Gastroesophageal sphincter (tissue), 3 donors: ENCODE measurements at regions not wholly inside any gene's neighbourhood (a gene's known extent, or its start where the extent isn't known, plus 50 kb on each side); places are given as distances from the start of the nearest gene placed in this dataset.

Source experiments
- CTCF ChIP-seq, 4 experiments: fragments of 200-600 bp in 2 of 4; fragments of 450-650 bp in 2 of 4; sonication (generic) in 1 of 4; IDR thresholded peaks; one replicate each; pipeline ENCODE4 v1.5.1; 2017 to 2019; ENCODE audit warnings: antibody characterized with exemption in 4 of 4, mild to moderate bottlenecking in 2 of 4, moderate library complexity in 2 of 4
- POLR2A ChIP-seq, 2 donors: fragments of 450-650 bp; IDR thresholded peaks; one replicate each; pipeline ENCODE4 v1.6.1; 2017; ENCODE audit warnings: antibody characterized with exemption in 2 of 2, mild to moderate bottlenecking in 2 of 2, moderate library complexity in 1 of 2

GRCh38 chr2:226618544-226618874 is 181.1 kb downstream of the IRS1 start:
- TF ChIP-seq CTCF (IDR thresholded peaks at IDR 0.05), result no peak
- no peak for TF ChIP-seq POLR2A (IDR thresholded peaks at IDR 0.05)
